ENCODE measurements at regions not wholly inside any gene's neighbourhood (a gene's known extent, or its start where the extent isn't known, plus 50 kb on each side); places are given as distances from the start of the nearest gene placed in this dataset.

DNA sequence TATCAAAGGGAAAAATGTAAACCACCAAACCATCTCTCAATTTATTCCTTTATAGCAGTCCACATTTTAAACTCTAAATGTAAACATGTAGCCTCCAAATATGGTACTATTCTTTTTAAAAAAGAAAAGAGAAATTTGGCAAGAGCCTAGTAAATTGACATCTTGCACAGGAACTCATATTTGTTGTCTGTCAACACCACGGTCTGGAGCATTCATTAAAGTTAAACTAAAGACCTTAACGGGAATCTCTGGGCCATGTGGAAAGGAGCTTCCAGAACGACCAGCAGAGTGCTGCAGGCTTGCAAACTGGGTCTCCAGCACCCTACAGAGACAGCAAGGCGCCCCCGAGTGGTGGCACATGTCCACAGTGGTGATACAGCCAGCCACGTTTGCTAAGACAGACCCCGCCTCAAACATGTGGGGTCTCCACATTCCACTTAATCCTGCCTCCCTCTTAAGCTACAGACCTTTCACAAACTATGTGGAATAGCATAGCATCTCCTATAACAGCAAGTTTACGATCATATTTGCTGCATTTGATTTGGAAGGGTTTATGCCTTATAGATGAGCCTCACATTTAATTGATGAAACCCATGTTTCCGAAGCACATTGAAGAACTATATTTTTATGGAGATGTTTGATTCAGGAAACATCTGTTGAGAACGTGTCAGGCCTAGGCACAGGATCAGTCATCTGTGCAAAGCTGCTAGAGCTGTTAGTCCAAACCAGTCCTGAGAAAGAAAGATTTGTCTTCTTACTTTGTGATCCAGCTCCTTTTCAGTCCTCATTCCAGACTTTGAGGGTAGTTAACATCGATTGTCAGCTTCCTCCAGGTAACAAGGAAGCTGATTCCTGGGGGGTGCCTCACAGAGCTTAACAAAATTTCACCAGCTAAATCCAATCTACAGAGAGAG, 96.4 kb upstream of the BACE2 start:
- no peak for TF ChIP-seq CTCF (conservative IDR thresholded peaks at IDR 0.05; ENCODE audit: low read depth, low read length)
- TF ChIP-seq MXI1 (IDR thresholded peaks at IDR 0.05; ENCODE audit: borderline replicate concordance, low read depth, low read length) = no peak
- no peak for TF ChIP-seq BHLHE40 (IDR thresholded peaks at IDR 0.05; ENCODE audit: low read depth, low read length)
